ENCODE measurements at regions not wholly inside any gene's neighbourhood (a gene's known extent, or its start where the extent isn't known, plus 50 kb on each side); places are given as distances from the start of the nearest gene placed in this dataset.
"Not testable (repeated sequence)": the region's sequence is repeated elsewhere in the genome, so short reads cannot be mapped to it uniquely, and the experiment has no call there.

DNA sequence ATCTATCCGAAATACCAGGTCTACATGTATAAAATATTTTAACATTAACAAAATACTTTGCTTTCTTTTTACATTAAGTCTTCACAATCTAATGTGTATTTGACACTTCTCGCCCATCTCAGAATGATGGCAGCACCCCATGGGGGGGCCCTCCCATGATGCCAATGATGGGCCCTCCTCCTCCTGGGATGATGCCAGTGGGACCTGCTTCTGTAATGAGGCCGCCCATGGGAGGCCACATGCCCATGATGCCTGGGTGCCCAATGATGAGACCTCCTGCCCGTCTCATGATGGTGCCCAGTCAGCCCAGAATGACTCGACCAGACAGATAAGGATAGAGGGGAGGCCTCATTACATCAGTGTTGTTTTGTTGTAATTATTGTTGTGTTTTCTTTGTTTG lies 110.5 kb downstream of the ART5 start:
- DNase-seq (ENCODE audit: low spot score in 2 of 2); in situ Hi-C loops (cut with MboI; ENCODE audit: low sequenced_read_pairs); H3K4me3 ChIP-seq; H3K36me3 ChIP-seq (replicated peaks); H3K9me3 ChIP-seq; H3K4me1 ChIP-seq; H3K27me3 ChIP-seq (ENCODE audit: low read depth): not testable (repeated sequence)

DNA sequence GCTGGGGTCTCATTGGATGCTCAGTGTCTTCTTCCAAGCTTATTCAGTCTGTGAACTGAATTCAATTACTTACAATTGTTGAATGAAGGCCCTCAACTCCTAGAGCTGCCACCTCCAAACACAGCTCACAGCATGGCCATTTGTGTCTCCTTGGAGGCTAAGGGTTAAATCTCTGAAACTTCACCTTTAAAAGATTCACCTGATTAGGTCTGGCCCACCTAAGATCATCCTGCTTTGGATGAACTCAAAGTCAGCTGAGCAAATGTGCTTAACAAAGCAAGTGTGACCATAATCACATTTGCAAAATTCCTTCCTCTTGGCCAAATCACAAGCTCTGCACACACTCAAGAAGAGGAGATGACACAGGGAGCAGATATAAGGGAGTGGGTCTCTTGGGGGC lies 118.2 kb downstream of the ART5 start:
- H3K9me3 ChIP-seq; H3K36me3 ChIP-seq (replicated peaks); H3K27me3 ChIP-seq (ENCODE audit: low read depth); H3K4me3 ChIP-seq; in situ Hi-C loops (cut with MboI; ENCODE audit: low sequenced_read_pairs); H3K4me1 ChIP-seq; DNase-seq (ENCODE audit: low spot score in 2 of 2): not testable (repeated sequence)

DNA sequence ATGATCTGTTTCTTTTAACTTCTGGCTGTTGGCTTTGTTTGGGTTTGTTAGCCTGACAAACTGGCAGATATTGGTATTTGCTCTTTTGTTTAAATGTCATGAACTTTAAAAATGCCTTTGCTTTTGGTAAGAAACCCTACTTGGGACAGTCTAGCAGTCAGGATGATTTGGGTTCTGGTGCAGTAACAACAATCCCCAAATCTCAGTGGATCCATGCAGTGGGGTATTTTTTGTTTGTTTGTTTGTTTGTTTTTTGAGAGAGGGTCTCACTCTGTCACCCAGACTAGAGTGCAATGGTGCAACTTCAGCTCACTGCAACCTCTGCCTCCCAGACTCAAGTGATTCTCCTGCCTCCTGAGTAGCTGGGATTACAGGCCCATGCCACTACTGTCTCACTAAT lies 120.9 kb downstream of the ART5 start:
- H3K27me3 ChIP-seq (ENCODE audit: low read depth); H3K4me3 ChIP-seq; H3K9me3 ChIP-seq; in situ Hi-C loops (cut with MboI; ENCODE audit: low sequenced_read_pairs); H3K36me3 ChIP-seq (replicated peaks); DNase-seq (ENCODE audit: low spot score in 2 of 2); H3K4me1 ChIP-seq: not testable (repeated sequence)

DNA sequence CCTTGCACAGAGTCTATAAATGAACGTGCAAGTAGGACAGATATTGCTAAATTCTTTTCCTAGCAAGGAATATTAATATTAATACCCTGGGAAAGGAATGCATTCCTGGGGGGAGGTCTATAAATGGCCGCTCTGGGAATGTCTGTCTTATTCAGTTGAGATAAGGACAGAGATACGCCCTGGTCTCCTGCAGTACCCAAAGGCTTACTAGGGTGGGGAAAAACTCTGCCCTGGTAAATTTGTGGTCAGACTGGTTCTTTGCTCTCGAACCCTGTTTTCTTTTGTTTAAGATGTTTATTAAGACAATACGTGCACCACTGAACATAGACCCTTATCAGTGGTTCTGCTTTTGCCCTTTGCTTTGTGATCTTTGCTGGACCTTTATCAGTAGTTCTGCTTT lies 122.0 kb downstream of the ART5 start:
- H3K4me1 ChIP-seq; H3K36me3 ChIP-seq (replicated peaks); in situ Hi-C loops (cut with MboI; ENCODE audit: low sequenced_read_pairs); H3K4me3 ChIP-seq; H3K27me3 ChIP-seq (ENCODE audit: low read depth); DNase-seq (ENCODE audit: low spot score in 2 of 2); H3K9me3 ChIP-seq: not testable (repeated sequence)

GRCh38 chr11:3516934-3517567 lies 124.7 kb downstream of the ART5 start:
- H3K9me3 ChIP-seq; H3K27me3 ChIP-seq (ENCODE audit: low read depth); in situ Hi-C loops (cut with MboI; ENCODE audit: low sequenced_read_pairs); DNase-seq (ENCODE audit: low spot score in 2 of 2); H3K4me3 ChIP-seq; H3K36me3 ChIP-seq (replicated peaks); H3K4me1 ChIP-seq: not testable (repeated sequence)

DNA sequence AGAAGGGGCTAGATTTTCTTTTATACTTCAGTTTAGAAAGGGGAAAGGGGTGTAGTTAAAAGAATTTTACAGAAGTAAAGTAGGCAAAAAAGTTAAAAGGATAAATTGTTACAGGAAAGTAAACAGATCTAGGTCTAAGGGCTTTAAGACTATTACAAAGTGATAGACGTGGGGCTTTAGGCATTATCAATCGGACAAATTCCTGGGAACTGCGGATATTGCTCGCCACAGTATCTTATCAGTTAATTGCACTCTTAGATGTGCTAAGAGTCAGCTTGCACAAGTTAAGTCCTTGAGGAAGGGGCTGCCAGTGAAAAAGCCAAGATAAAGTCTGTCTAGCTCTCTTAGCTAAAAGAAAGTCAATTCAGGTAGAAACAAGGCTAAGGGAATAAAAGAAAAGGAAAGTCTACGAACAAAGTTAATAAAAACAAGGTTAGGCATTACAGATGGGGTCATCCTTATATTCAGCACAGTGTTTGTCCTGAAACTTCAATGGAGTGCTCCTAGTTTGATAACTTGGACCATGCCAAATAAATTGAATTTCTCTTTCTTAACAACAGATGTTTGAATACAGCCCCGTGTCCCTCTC lies 125.4 kb downstream of the ART5 start:
- H3K36me3 ChIP-seq (replicated peaks); H3K4me3 ChIP-seq; in situ Hi-C loops (cut with MboI; ENCODE audit: low sequenced_read_pairs); DNase-seq (ENCODE audit: low spot score in 2 of 2); H3K4me1 ChIP-seq; H3K27me3 ChIP-seq (ENCODE audit: low read depth); H3K9me3 ChIP-seq: not testable (repeated sequence)

DNA sequence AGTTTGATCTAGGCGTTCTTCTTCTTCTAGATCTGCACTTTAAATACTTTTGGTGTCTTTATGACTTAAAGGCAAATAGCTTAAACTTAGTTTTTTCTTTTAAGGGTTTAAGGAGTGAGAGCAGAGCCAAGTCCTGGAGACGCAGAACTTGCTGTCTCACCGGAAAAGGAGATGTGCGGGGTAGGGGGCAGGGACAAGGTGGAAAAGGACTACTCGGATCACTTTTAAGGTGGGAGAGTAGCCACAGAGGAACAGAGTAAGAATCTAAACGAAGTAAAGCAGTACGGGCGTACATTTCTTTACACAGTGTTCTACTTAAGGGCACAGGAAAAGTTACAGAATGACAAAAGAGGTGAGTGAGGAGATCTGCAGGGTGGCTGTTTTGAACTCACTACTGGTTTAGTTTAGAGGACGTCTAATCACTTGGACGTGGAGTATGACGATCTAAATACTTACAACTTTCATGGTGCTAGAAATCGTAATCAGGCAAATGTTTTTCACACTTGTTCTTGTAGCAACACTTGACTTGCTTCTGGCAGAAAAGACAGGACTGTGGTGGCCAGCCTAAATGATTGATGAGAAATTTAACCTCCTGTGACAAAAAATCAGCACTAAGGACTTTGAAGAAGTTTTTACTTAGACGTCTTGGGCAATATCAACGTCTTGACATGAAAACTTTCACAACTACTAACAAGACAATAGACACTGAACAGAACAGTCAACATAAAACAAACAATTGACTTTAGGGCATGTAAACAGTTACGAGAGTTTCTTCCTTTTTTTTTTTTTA lies 127.0 kb downstream of the ART5 start:
- in situ Hi-C loops (cut with MboI; ENCODE audit: low sequenced_read_pairs); H3K4me3 ChIP-seq: not testable (repeated sequence)

DNA sequence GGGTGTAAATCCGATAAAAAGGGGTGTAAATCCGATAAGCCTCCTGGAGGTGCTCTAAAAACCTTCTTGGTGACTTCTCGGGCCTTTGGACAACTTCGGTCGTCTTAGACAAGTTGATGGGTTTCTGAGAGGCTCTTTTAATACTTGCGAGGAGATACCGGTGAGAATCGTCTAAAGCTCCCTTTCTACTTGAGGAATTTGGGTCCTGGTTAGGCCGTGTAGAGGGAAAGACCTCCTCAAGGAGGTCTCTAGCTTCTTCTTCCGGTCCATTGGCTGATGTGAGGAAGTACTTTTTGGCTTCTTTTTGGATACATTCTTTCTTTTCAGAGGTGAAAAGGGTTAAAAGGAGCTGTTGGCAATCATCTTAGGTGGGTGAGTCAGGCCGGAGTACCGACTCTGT lies 128.5 kb downstream of the ART5 start:
- H3K4me1 ChIP-seq; DNase-seq (ENCODE audit: low spot score in 2 of 2); in situ Hi-C loops (cut with MboI; ENCODE audit: low sequenced_read_pairs); H3K4me3 ChIP-seq; H3K9me3 ChIP-seq; H3K36me3 ChIP-seq (replicated peaks); H3K27me3 ChIP-seq (ENCODE audit: low read depth): not testable (repeated sequence)

More for the DNA sequence above, 127.0 kb downstream of the ART5 start:
- H3K9me3 ChIP-seq; H3K4me1 ChIP-seq; DNase-seq (ENCODE audit: low spot score in 2 of 2); H3K27me3 ChIP-seq (ENCODE audit: low read depth); H3K36me3 ChIP-seq (replicated peaks): not testable (repeated sequence)

- H3K9me3 ChIP-seq; DNase-seq (ENCODE audit: low spot score in 2 of 2); H3K27me3 ChIP-seq (ENCODE audit: low read depth); H3K36me3 ChIP-seq (replicated peaks); H3K4me1 ChIP-seq; H3K4me3 ChIP-seq; in situ Hi-C loops (cut with MboI; ENCODE audit: low sequenced_read_pairs): not testable (repeated sequence)
These were observed 129.0 kb downstream of the ART5 start for GRCh38 chr11:3512751-3513150.

- H3K4me1 ChIP-seq; H3K36me3 ChIP-seq (replicated peaks); H3K27me3 ChIP-seq (ENCODE audit: low read depth); H3K4me3 ChIP-seq; in situ Hi-C loops (cut with MboI; ENCODE audit: low sequenced_read_pairs); H3K9me3 ChIP-seq; DNase-seq (ENCODE audit: low spot score in 2 of 2): not testable (repeated sequence)
These were observed 129.6 kb downstream of the ART5 start for GRCh38 chr11:3512133-3512703.

GRCh38 chr11:3511416-3512132 lies 130.2 kb downstream of the ART5 start:
- DNase-seq (ENCODE audit: low spot score in 2 of 2); H3K9me3 ChIP-seq; H3K4me3 ChIP-seq; H3K4me1 ChIP-seq; in situ Hi-C loops (cut with MboI; ENCODE audit: low sequenced_read_pairs); H3K27me3 ChIP-seq (ENCODE audit: low read depth); H3K36me3 ChIP-seq (replicated peaks): not testable (repeated sequence)

GRCh38 chr11:3509563-3509962 lies 130.6 kb upstream of the ZNF195 start:
- H3K9me3 ChIP-seq; DNase-seq (ENCODE audit: low spot score in 2 of 2); H3K4me3 ChIP-seq; H3K4me1 ChIP-seq; in situ Hi-C loops (cut with MboI; ENCODE audit: low sequenced_read_pairs); H3K27me3 ChIP-seq (ENCODE audit: low read depth); H3K36me3 ChIP-seq (replicated peaks): not testable (repeated sequence)

GRCh38 chr11:3499198-3499597 lies 120.3 kb upstream of the ZNF195 start:
- H3K9me3 ChIP-seq; H3K27me3 ChIP-seq (ENCODE audit: low read depth); in situ Hi-C loops (cut with MboI; ENCODE audit: low sequenced_read_pairs); H3K4me3 ChIP-seq; DNase-seq (ENCODE audit: low spot score in 2 of 2); H3K36me3 ChIP-seq (replicated peaks); H3K4me1 ChIP-seq: not testable (repeated sequence)

DNA sequence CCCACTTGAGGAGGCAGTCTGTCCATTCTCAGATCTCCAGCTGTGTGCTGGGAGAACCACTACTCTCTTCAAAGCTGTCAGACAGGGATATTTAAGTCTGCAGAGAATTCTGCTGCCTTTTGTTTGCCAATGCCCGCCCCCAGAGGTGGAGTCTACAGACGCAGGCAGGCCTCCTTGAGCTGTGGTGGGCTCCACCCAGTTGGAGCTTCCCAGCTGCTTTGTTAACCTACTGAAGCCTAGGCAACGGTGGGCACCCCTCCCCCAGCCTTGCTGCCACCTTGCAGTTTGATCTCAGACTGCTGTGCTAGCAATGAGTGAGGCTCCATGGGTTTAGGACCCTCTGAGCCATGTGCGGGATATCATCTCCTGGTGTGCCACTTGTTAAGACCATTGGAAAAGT lies 119.4 kb upstream of the ZNF195 start:
- in situ Hi-C loops (cut with MboI; ENCODE audit: low sequenced_read_pairs); H3K27me3 ChIP-seq (ENCODE audit: low read depth); H3K4me3 ChIP-seq; H3K9me3 ChIP-seq; H3K4me1 ChIP-seq; H3K36me3 ChIP-seq (replicated peaks): not testable (repeated sequence)
- DNase-seq (ENCODE audit: low spot score in 2 of 2) = peak in 1 of 2 experiments; percentile 52

Data from HAP-1 (cell line).